ENCODE measurements at regions not wholly inside any gene's neighbourhood (a gene's known extent, or its start where the extent isn't known, plus 50 kb on each side); places are given as distances from the start of the nearest gene placed in this dataset.

GRCh38 chr3:143203142-143203541 is 83.6 kb downstream of the CHST2 start:
- TF ChIP-seq POLR2AphosphoS5 (IDR thresholded peaks at IDR 0.05) (no peak), CTCF (IDR thresholded peaks at IDR 0.05) (no peak), POLR2A (IDR thresholded peaks at IDR 0.05) (no peak)
- Histone ChIP-seq H3K4me3 (no peak overlapping the region), H3K27ac (no peak overlapping the region), H3K9me3 (peaks cover 0 to 14% of the 10 kb centered on the region in 2 donors), H3K4me1 (no peaks in the 10 kb centered on the region), H3K36me3 (no peaks in the 10 kb centered on the region), H3K27me3 (no peaks in the 10 kb centered on the region)
- intact Hi-C loops (cut with DNase I; ENCODE audit: low total_unique reads): no loop called here
- DNase-seq (ENCODE audit: low spot score in 2 of 2): no peak

GRCh38 chr3:143203848-143204247 is 84.3 kb downstream of the CHST2 start:
- H3K9me3 ChIP-seq: peaks cover 0 to 14% of the 10 kb centered on the region in 2 donors
- no peaks in the 10 kb centered on the region for H3K36me3 ChIP-seq
- H3K4me3 ChIP-seq: no peak overlapping the region
- no peak overlapping the region for H3K27ac ChIP-seq
- no peak for DNase-seq (ENCODE audit: low spot score in 2 of 2)
- no peaks in the 10 kb centered on the region for H3K4me1 ChIP-seq
- no peak for TF ChIP-seq CTCF (IDR thresholded peaks at IDR 0.05)
- TF ChIP-seq POLR2AphosphoS5 (IDR thresholded peaks at IDR 0.05): no peak
- no peaks in the 10 kb centered on the region for H3K27me3 ChIP-seq
- intact Hi-C loops (cut with DNase I; ENCODE audit: low total_unique reads): no loop called here

GRCh38 chr3:143206955-143207337 is 87.4 kb downstream of the CHST2 start:
- intact Hi-C loops (cut with DNase I; ENCODE audit: low total_unique reads): no loop called here
- DNase-seq (ENCODE audit: low spot score in 2 of 2): no peak
- no peak overlapping the region for H3K27ac ChIP-seq
- H3K4me3 ChIP-seq: no peak overlapping the region
- TF ChIP-seq POLR2A (IDR thresholded peaks at IDR 0.05) (no peak), POLR2AphosphoS5 (IDR thresholded peaks at IDR 0.05) (no peak), CTCF (IDR thresholded peaks at IDR 0.05) (no peak)
- peaks cover 0 to 14% of the 10 kb centered on the region in 2 donors for H3K9me3 ChIP-seq
- no peaks in the 10 kb centered on the region for H3K4me1 ChIP-seq
- no peaks in the 10 kb centered on the region for H3K36me3 ChIP-seq
- H3K27me3 ChIP-seq: no peaks in the 10 kb centered on the region

- peaks cover 0 to 14% of the 10 kb centered on the region in 2 donors for H3K9me3 ChIP-seq
- no peak for TF ChIP-seq POLR2A (IDR thresholded peaks at IDR 0.05)
- TF ChIP-seq CTCF (IDR thresholded peaks at IDR 0.05): no peak
- TF ChIP-seq POLR2AphosphoS5 (IDR thresholded peaks at IDR 0.05): no peak
- H3K4me1 ChIP-seq: no peaks in the 10 kb centered on the region
- intact Hi-C loops (cut with DNase I; ENCODE audit: low total_unique reads): no loop called here
- no peaks in the 10 kb centered on the region for H3K36me3 ChIP-seq
- no peak overlapping the region for H3K4me3 ChIP-seq
- no peak overlapping the region for H3K27ac ChIP-seq
- no peak for DNase-seq (ENCODE audit: low spot score in 2 of 2)
- no peaks in the 10 kb centered on the region for H3K27me3 ChIP-seq
These were observed 87.9 kb downstream of the CHST2 start for GRCh38 chr3:143207338-143207961.

- Histone ChIP-seq H3K27ac (peak overlapping the region; percentile 48 to 60), H3K4me1 (no peaks in the 10 kb centered on the region), H3K9me3 (peaks cover 0 to 9% of the 10 kb centered on the region in 2 donors), H3K36me3 (no peaks in the 10 kb centered on the region), H3K27me3 (no peaks in the 10 kb centered on the region), H3K4me3 (no peak overlapping the region)
- no peak for DNase-seq (ENCODE audit: low spot score in 2 of 2)
- intact Hi-C loops (cut with DNase I; ENCODE audit: low total_unique reads): no loop called here
- TF ChIP-seq POLR2AphosphoS5 (IDR thresholded peaks at IDR 0.05) (no peak), CTCF (IDR thresholded peaks at IDR 0.05) (no peak), POLR2A (IDR thresholded peaks at IDR 0.05) (no peak)
These were observed 89.6 kb downstream of the CHST2 start for GRCh38 chr3:143208976-143209714.

Measured in breast epithelium (tissue), 4 donors.